B cell (primary cell): ENCODE measurements at regions not wholly inside any gene's neighbourhood (a gene's known extent, or its start where the extent isn't known, plus 50 kb on each side); places are given as distances from the start of the nearest gene placed in this dataset.

Experiments
- ATAC-seq: fragments of 200-7000 bp; cut with Tn5 transposase; one replicate; pipeline ENCODE4 v1.10.0; 2021; ENCODE audit warnings: low read depth, mild to moderate bottlenecking, moderate number of reproducible peaks, moderate library complexity
- CTCF ChIA-PET: fragments of 350-600 bp; sonication (Branson Sonifier 250); formaldehyde crosslinking; loops from one replicate; lab custom pipeline; 2021; ENCODE audit warnings: antibody characterized with exemption, inconsistent platforms; lab: Charles Lee
- POLR2A ChIA-PET: fragments of 350-600 bp; sonication (Branson Sonifier 250); formaldehyde crosslinking; loops from one replicate; lab custom pipeline; 2021; ENCODE audit warnings: antibody characterized with exemption; lab: Charles Lee
- DNase-seq: peaks from one replicate; pipeline ENCODE4 v3.0.0; 2013
- H2AFZ ChIP-seq: 2 replicates; pipeline ENCODE4 v1.6.1; 2012; ENCODE audit warnings: mild to moderate bottlenecking, low read depth, low read length; ENCODE audit not compliant: insufficient read depth, poor library complexity, severe bottlenecking
- H3K27ac ChIP-seq, 2 donors: 1 replicate in 1 of 2; 2 replicates in 1 of 2; pipeline ENCODE4 v1.5.1; 2012 to 2013; ENCODE audit warnings: low read length in 2 of 2, mild to moderate bottlenecking in 2 of 2, moderate library complexity in 1 of 2
- H3K27me3 ChIP-seq, 4 experiments: fragments of 200-600 bp in 1 of 4; sonication (generic) in 1 of 4; replicated peaks in 1 of 4; 1 replicate in 2 of 4; 2 replicates in 2 of 4; pipeline versions ENCODE4 v1.6.1 to v1.7.0; 2013 to 2016; ENCODE audit warnings: low read length in 3 of 4, mild to moderate bottlenecking in 2 of 4, mixed read lengths in 1 of 4, moderate library complexity in 1 of 4; ENCODE audit not compliant: insufficient read depth in 4 of 4, control insufficient read depth in 3 of 4; ENCODE audit errors: control extremely low read depth in 1 of 4
- H3K36me3 ChIP-seq, 2 experiments: replicated peaks in 1 of 2; 1 replicate in 1 of 2; 2 replicates in 1 of 2; pipeline versions ENCODE4 v1.6.1 to v1.7.1; 2013; ENCODE audit warnings: low read length in 1 of 2; ENCODE audit not compliant: insufficient read depth in 2 of 2, control insufficient read depth in 1 of 2; ENCODE audit errors: control extremely low read depth in 1 of 2, extremely low read depth in 1 of 2
- H3K4me1 ChIP-seq, 2 donors: fragments of 200-600 bp in 1 of 2; sonication (generic) in 1 of 2; 1 replicate in 1 of 2; 2 replicates in 1 of 2; pipeline versions ENCODE4 v1.5.1 to v1.6.1; 2013 to 2017; ENCODE audit warnings: low read length in 2 of 2; ENCODE audit not compliant: control insufficient read depth in 2 of 2, insufficient read depth in 2 of 2
- H3K4me2 ChIP-seq: replicated peaks from 2 replicates; pipeline ENCODE3; 2012; ENCODE audit warnings: mild to moderate bottlenecking, low read depth, low read length; ENCODE audit not compliant: poor library complexity, severe bottlenecking
- H3K4me3 ChIP-seq, 5 experiments: fragments of 200-600 bp in 1 of 5; sonication (generic) in 1 of 5; 1 replicate in 3 of 5; 2 replicates in 2 of 5; pipeline versions ENCODE4 v1.5.1 to v1.7.0; 2011 to 2016; ENCODE audit warnings: low read length in 4 of 5, mild to moderate bottlenecking in 4 of 5, low read depth in 2 of 5, control low read depth in 1 of 5, moderate library complexity in 1 of 5; ENCODE audit not compliant: insufficient read depth in 1 of 5; ENCODE audit errors: control extremely low read depth in 1 of 5, extremely low read depth in 1 of 5
- H3K79me2 ChIP-seq: fragments of 200-600 bp; sonication (generic); one replicate; pipeline ENCODE4 v1.6.0; 2016; ENCODE audit warnings: low read length; ENCODE audit not compliant: control insufficient read depth, insufficient read depth
- H3K9ac ChIP-seq: fragments of 200-600 bp; sonication (generic); 2 replicates; pipeline ENCODE4 v1.6.1; 2017; ENCODE audit warnings: mild to moderate bottlenecking, low read length, moderate library complexity
- H3K9me3 ChIP-seq, 3 donors: one replicate each; pipeline versions ENCODE4 v1.6.1 to v1.7.1; 2013; ENCODE audit warnings: low read length in 2 of 3; ENCODE audit not compliant: control insufficient read depth in 2 of 3, insufficient read depth in 1 of 3; ENCODE audit errors: control extremely low read depth in 1 of 3
- H4K20me1 ChIP-seq: 2 replicates; pipeline ENCODE4 v1.6.0; 2012; ENCODE audit warnings: mild to moderate bottlenecking, low read length; ENCODE audit not compliant: insufficient read depth, control insufficient read depth, poor library complexity, severe bottlenecking
- H3K27ac Mint-ChIP-seq: one replicate; pipeline ENCODE4 v1.8.0; 2021; ENCODE audit warnings: mixed read lengths
- H3K27me3 Mint-ChIP-seq: one replicate; pipeline ENCODE4 v1.8.0; 2021; ENCODE audit warnings: mixed read lengths
- H3K4me1 Mint-ChIP-seq: one replicate; pipeline ENCODE4 v1.8.0; 2021; ENCODE audit warnings: mixed read lengths
- H3K4me3 Mint-ChIP-seq: one replicate; pipeline ENCODE4 v1.8.0; 2021; ENCODE audit warnings: mixed read lengths
- H3K9me3 Mint-ChIP-seq: one replicate; pipeline ENCODE4 v1.8.0; 2022; ENCODE audit warnings: mixed read lengths; ENCODE audit not compliant: insufficient read depth
- CTCF ChIP-seq: fragments of 200-600 bp; IDR thresholded peaks from one replicate; pipeline ENCODE4 v1.8.0; 2022; ENCODE audit warnings: antibody characterized with exemption, mild to moderate bottlenecking
- EZH2 ChIP-seq: IDR thresholded peaks from 2 replicates; pipeline ENCODE4 v1.6.1; 2012; ENCODE audit warnings: borderline replicate concordance, low read depth, mild to moderate bottlenecking, moderate library complexity, low read length; ENCODE audit not compliant: insufficient read depth, poor library complexity, severe bottlenecking
- WGBS: methylation state at CpG from one replicate; pipeline ENCODE4 v1.1.5; 2013; ENCODE audit warnings: missing lambda C conversion rate; ENCODE audit not compliant: insufficient coverage; 5-methylcytosine and 5-hydroxymethylcytosine counted together
- intact Hi-C: fragments of 100-400 bp; cut with micrococcal nuclease; formaldehyde crosslinking; loops from one replicate; pipeline ENCODE4 v1.10.0; 2022

- DNase-seq = no peak
- Histone ChIP-seq H3K4me1 (no peaks in the 10 kb centered on the region), H4K20me1 (no peaks in the 10 kb centered on the region), H3K36me3 (no peaks in the 10 kb centered on the region), H3K27me3 (peaks cover 0 to 3% (median 0%) of the 10 kb centered on the region in 4 experiments), H3K4me2 (no peak overlapping the region), H3K27ac (no peak overlapping the region), H3K9me3 (peaks cover 0 to 4% (median 0%) of the 10 kb centered on the region in 3 donors), H3K9ac (no peak overlapping the region), H2AFZ (no peak overlapping the region), H3K4me3 (no peak overlapping the region), H3K79me2 (no peaks in the 10 kb centered on the region)
- TF ChIP-seq EZH2 (no peak), CTCF (no peak)
- WGBS = no CpG with 5 or more reads among the region's 3 CpGs
- Mint-ChIP-seq H3K27ac (no peak overlapping the region), H3K9me3 (no peaks in the 10 kb centered on the region), H3K4me3 (no peak overlapping the region), H3K27me3 (peaks cover 21% of the 10 kb centered on the region), H3K4me1 (peaks cover 5% of the 10 kb centered on the region)
- no peak for ATAC-seq
- ChIA-PET POLR2A (no interaction called here), CTCF (no interaction called here)
- intact Hi-C loops = no loop called here
Observed at GRCh38 chr4:182975806-182976205, 58.6 kb upstream of the DCTD start.

- POLR2A ChIA-PET = no interaction called here
- Histone ChIP-seq H3K27ac (no peak overlapping the region), H3K4me3 (no peak overlapping the region), H3K27me3 (peaks cover 0 to 13% (median 1%) of the 10 kb centered on the region in 4 experiments), H3K4me2 (no peak overlapping the region), H3K4me1 (no peaks in the 10 kb centered on the region), H4K20me1 (no peaks in the 10 kb centered on the region), H3K9ac (no peak overlapping the region), H3K36me3 (no peaks in the 10 kb centered on the region), H3K9me3 (peaks cover 0 to 4% (median 0%) of the 10 kb centered on the region in 3 donors), H3K79me2 (no peaks in the 10 kb centered on the region), H2AFZ (no peak overlapping the region)
- Mint-ChIP-seq H3K27me3 (peaks cover 27% of the 10 kb centered on the region), H3K9me3 (no peaks in the 10 kb centered on the region), H3K27ac (no peak overlapping the region), H3K4me3 (no peak overlapping the region), H3K4me1 (peaks cover 5% of the 10 kb centered on the region)
- DNase-seq (no peak), ATAC-seq (no peak)
- WGBS = 95% methylated on average over 11 of the region's 11 CpGs
- TF ChIP-seq CTCF (no peak), EZH2 (no peak)
- CTCF ChIA-PET = no interaction called here
- intact Hi-C loops = no loop called here
Observed at GRCh38 chr4:182973941-182974340, 56.8 kb upstream of the DCTD start.
